ENCODE measurements at regions not wholly inside any gene's neighbourhood (a gene's known extent, or its start where the extent isn't known, plus 50 kb on each side); places are given as distances from the start of the nearest gene placed in this dataset.

- Histone ChIP-seq H3K23ac (ENCODE audit: low read depth, low read length) (no peak overlapping the region), H3K4me1 (ENCODE audit: control insufficient read depth, insufficient read depth, low read length) (no peaks in the 10 kb centered on the region), H3K14ac (replicated peaks; ENCODE audit: low read depth, low read length) (no peak overlapping the region), H2AK9ac (replicated peaks; ENCODE audit: low read depth, low read length, poor library complexity) (no peak overlapping the region), H2AFZ (replicated peaks; ENCODE audit: low read length, poor library complexity) (no peak overlapping the region), H3K9ac (ENCODE audit: low read depth, low read length) (no peak overlapping the region), H2BK5ac (ENCODE audit: low read depth, low read length, poor library complexity, severe bottlenecking) (no peak overlapping the region), H2AK5ac (ENCODE audit: low read depth, low read length) (no peak overlapping the region), H4K91ac (ENCODE audit: insufficient read depth, low read depth, low read length) (no peak overlapping the region), H3K18ac (ENCODE audit: low read depth, low read length) (no peak overlapping the region), H4K5ac (ENCODE audit: low read depth, low read length) (no peak overlapping the region), H3K9me3 (ENCODE audit: control insufficient read depth, insufficient read depth, low read length) (peaks cover 35% of the 10 kb centered on the region), H3K36me3 (ENCODE audit: control insufficient read depth, insufficient read depth, low read length) (no peaks in the 10 kb centered on the region), H3K4ac (ENCODE audit: low read depth, low read length) (no peak overlapping the region), H3K9me1 (ENCODE audit: insufficient read depth, low read length) (no peaks in the 10 kb centered on the region), H4K8ac (ENCODE audit: low read depth in 2 of 2, low read length in 2 of 2) (no peak overlapping the region), H2BK15ac (ENCODE audit: low read depth, low read length) (no peak overlapping the region), H3K27ac (ENCODE audit: insufficient read depth, low read length) (no peak overlapping the region), H2BK20ac (ENCODE audit: low read depth, low read length) (no peak overlapping the region), H4K20me1 (ENCODE audit: insufficient read depth, low read length) (no peaks in the 10 kb centered on the region), H3K4me2 (ENCODE audit: low read depth, low read length) (no peak overlapping the region), H3K56ac (ENCODE audit: extremely low read depth, insufficient read depth, low read length) (no peak overlapping the region), H3K79me1 (ENCODE audit: low read depth in 1 of 2, low read length in 2 of 2) (no peaks in the 10 kb centered on the region), H2BK120ac (ENCODE audit: low read depth, low read length) (no peak overlapping the region), H3K4me3 (ENCODE audit: insufficient read depth, low read depth, low read length) (no peak overlapping the region), H3K27me3 (ENCODE audit: control insufficient read depth, insufficient read depth, low read length) (no peaks in the 10 kb centered on the region)
- WGBS, 2 experiments (ENCODE audit: extremely low coverage in 2 of 2, insufficient read length in 1 of 2): 76% methylated on average over 3 of the region's 15 CpGs; no CpG with 5 or more reads in 1 of the 2 experiments
- dilution Hi-C loops (cut with HindIII; ENCODE audit: low sequenced_read_pairs, unreplicated experiment): no loop called here
- CTCF ChIA-PET: no interaction called here
- POLR2A ChIA-PET (ENCODE audit: unreplicated experiment): no interaction called here
- in situ Hi-C loops (cut with MboI; ENCODE audit: low sequenced_read_pairs): loop anchor here (25.0 kb wide), 1 partner anchor 95 kb away; no protein-coding TSS in a partner anchor
- DNase-seq: no peak
- intact Hi-C loops (cut with micrococcal nuclease): no loop called here
- no peak for TF ChIP-seq FOS (IDR thresholded peaks at IDR 0.05; ENCODE audit: low read depth, low read length)
- TF ChIP-seq RAD21 (IDR thresholded peaks at IDR 0.05; ENCODE audit: low read length): no peak
- no peak for TF ChIP-seq BHLHE40 (IDR thresholded peaks at IDR 0.05; ENCODE audit: low read depth, low read length)
- TF ChIP-seq SMC3 (IDR thresholded peaks at IDR 0.05; ENCODE audit: low read depth, low read length): no peak
- TF ChIP-seq MAFK (IDR thresholded peaks at IDR 0.05; ENCODE audit: low read depth, low read length): no peak
- TF ChIP-seq, protein P1, sequence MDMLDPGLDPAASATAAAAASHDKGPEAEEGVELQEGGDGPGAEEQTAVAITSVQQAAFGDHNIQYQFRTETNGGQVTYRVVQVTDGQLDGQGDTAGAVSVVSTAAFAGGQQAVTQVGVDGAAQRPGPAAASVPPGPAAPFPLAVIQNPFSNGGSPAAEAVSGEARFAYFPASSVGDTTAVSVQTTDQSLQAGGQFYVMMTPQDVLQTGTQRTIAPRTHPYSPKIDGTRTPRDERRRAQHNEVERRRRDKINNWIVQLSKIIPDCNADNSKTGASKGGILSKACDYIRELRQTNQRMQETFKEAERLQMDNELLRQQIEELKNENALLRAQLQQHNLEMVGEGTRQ (IDR thresholded peaks at IDR 0.05; ENCODE audit: low read depth, low read length): no peak
- TF ChIP-seq NFE2L2 (IDR thresholded peaks at IDR 0.05; ENCODE audit: low read depth, low read length): no peak
- TF ChIP-seq CTCF (conservative IDR thresholded peaks at IDR 0.05; ENCODE audit: low read depth, low read length): no peak
- no peak for TF ChIP-seq RCOR1 (IDR thresholded peaks at IDR 0.05; ENCODE audit: insufficient replicate concordance, low read length)
- TF ChIP-seq CEBPB (IDR thresholded peaks at IDR 0.05; ENCODE audit: low read depth, low read length): no peak
- no peak for TF ChIP-seq MAZ (IDR thresholded peaks at IDR 0.05; ENCODE audit: borderline replicate concordance, low read depth, low read length)
- TF ChIP-seq CHD1 (IDR thresholded peaks at IDR 0.05; ENCODE audit: low read depth, low read length): no peak
- TF ChIP-seq RFX5 (IDR thresholded peaks at IDR 0.05; ENCODE audit: low read depth, low read length): no peak
- TF ChIP-seq MXI1 (IDR thresholded peaks at IDR 0.05; ENCODE audit: borderline replicate concordance, low read depth, low read length): no peak
- no peak for TF ChIP-seq POLR2A (IDR thresholded peaks at IDR 0.05; ENCODE audit: low read depth, low read length)
- TF ChIP-seq, protein P2, sequence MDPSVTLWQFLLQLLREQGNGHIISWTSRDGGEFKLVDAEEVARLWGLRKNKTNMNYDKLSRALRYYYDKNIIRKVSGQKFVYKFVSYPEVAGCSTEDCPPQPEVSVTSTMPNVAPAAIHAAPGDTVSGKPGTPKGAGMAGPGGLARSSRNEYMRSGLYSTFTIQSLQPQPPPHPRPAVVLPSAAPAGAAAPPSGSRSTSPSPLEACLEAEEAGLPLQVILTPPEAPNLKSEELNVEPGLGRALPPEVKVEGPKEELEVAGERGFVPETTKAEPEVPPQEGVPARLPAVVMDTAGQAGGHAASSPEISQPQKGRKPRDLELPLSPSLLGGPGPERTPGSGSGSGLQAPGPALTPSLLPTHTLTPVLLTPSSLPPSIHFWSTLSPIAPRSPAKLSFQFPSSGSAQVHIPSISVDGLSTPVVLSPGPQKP (IDR thresholded peaks at IDR 0.05; ENCODE audit: borderline replicate concordance, low read depth, low read length): no peak
- no TSS peak for BruUV-seq (replicated peaks)
- ATAC-seq (ENCODE audit: low read depth): no peak
Measured at GRCh38 chr16:5432166-5432565, 334.6 kb upstream of the EEF2KMT start.
